Stomach (tissue), 4 donors: ENCODE measurements at regions not wholly inside any gene's neighbourhood (a gene's known extent, or its start where the extent isn't known, plus 50 kb on each side); places are given as distances from the start of the nearest gene placed in this dataset.

ENCODE experiments used
- CTCF ChIP-seq, 7 experiments: fragments of 450-650 bp in 4 of 7; fragments of 200-600 bp in 3 of 7; sonication (generic) in 3 of 7; IDR thresholded peaks; one replicate each; pipeline ENCODE4 v1.5.1; 2016 to 2019; ENCODE audit warnings: antibody characterized with exemption in 7 of 7, control low read depth in 2 of 7, mild to moderate bottlenecking in 1 of 7
- POLR2A ChIP-seq, 4 donors: fragments of 450-650 bp; IDR thresholded peaks; one replicate each; pipeline ENCODE4 v1.6.1; 2016; ENCODE audit warnings: antibody characterized with exemption in 4 of 4, control low read depth in 2 of 4, mild to moderate bottlenecking in 1 of 4, moderate library complexity in 1 of 4

- TF ChIP-seq CTCF (IDR thresholded peaks at IDR 0.05) (no peak), POLR2A (IDR thresholded peaks at IDR 0.05) (no peak)
Measured at GRCh38 chr16:6988846-6989245, 343.8 kb upstream of the RBFOX1 start.
